WTC11 (cell line): ENCODE measurements at regions not wholly inside any gene's neighbourhood (a gene's known extent, or its start where the extent isn't known, plus 50 kb on each side); places are given as distances from the start of the nearest gene placed in this dataset.

Experiments
- ATAC-seq: fragments of 200-7000 bp; cut with Tn5 transposase; 2 replicates; pipeline ENCODE4 v1.10.0; 2021; ENCODE audit warnings: mild to moderate bottlenecking, moderate library complexity
- CTCF ChIA-PET: fragments of 300-600 bp; sonication (Branson Sonifier 250); formaldehyde crosslinking; loops from one replicate; lab custom pipeline; 2021; ENCODE audit warnings: antibody characterized with exemption; lab: Charles Lee
- POLR2A ChIA-PET: fragments of 350-600 bp; sonication (Branson Sonifier 250); formaldehyde crosslinking; loops from one replicate; lab custom pipeline; 2021; ENCODE audit warnings: antibody characterized with exemption; lab: Charles Lee
- DNase-seq: peaks from one replicate; pipeline ENCODE4 v3.0.0; 2021; ENCODE audit warnings: low spot score
- H3K27ac Mint-ChIP-seq: 2 replicates; pipeline ENCODE4 v1.8.0; 2021; ENCODE audit warnings: mixed read lengths
- H3K27me3 Mint-ChIP-seq: 2 replicates; pipeline ENCODE4 v1.8.0; 2021; ENCODE audit warnings: low read depth, mild to moderate bottlenecking, moderate library complexity, mixed read lengths
- H3K36me3 Mint-ChIP-seq: 2 replicates; pipeline ENCODE4 v1.8.0; 2021; ENCODE audit warnings: mixed read lengths
- H3K4me1 Mint-ChIP-seq: 2 replicates; pipeline ENCODE4 v1.8.0; 2022; ENCODE audit warnings: mixed read lengths
- H3K4me3 Mint-ChIP-seq: 2 replicates; pipeline ENCODE4 v1.8.0; 2021; ENCODE audit warnings: mild to moderate bottlenecking, moderate library complexity, mixed read lengths
- H3K9me3 Mint-ChIP-seq: 2 replicates; pipeline ENCODE4 v1.8.0; 2021; ENCODE audit warnings: mixed read lengths
- ESRRA ChIP-seq: sonication (generic); formaldehyde crosslinking; IDR thresholded peaks from 2 replicates; pipeline ENCODE4 v1.8.1; 2022; ENCODE audit warnings: mild to moderate bottlenecking, missing genetic modification reagents, borderline replicate concordance
- ETV6 ChIP-seq: sonication (generic); formaldehyde crosslinking; IDR thresholded peaks from 2 replicates; pipeline ENCODE4 v1.8.1; 2022; ENCODE audit warnings: mild to moderate bottlenecking, missing genetic modification reagents
- FOXJ3 ChIP-seq: sonication (generic); formaldehyde crosslinking; IDR thresholded peaks from 2 replicates; pipeline ENCODE4 v1.9.0; 2021; ENCODE audit warnings: missing genetic modification reagents, mild to moderate bottlenecking, borderline replicate concordance
- GABPB1 ChIP-seq: sonication (generic); formaldehyde crosslinking; IDR thresholded peaks from 2 replicates; pipeline ENCODE4 v1.8.1; 2023; ENCODE audit warnings: mild to moderate bottlenecking, missing genetic modification reagents
- MLX ChIP-seq: sonication (generic); formaldehyde crosslinking; IDR thresholded peaks from 2 replicates; pipeline ENCODE4 v1.8.1; 2023; ENCODE audit warnings: mild to moderate bottlenecking, missing genetic modification reagents, moderate library complexity
- MXD4 ChIP-seq: fragments of 250-450 bp; sonication (Bioruptor Pico); IDR thresholded peaks from 2 replicates; pipeline ENCODE4 v1.8.0; 2021; ENCODE audit warnings: mild to moderate bottlenecking, moderate library complexity, borderline replicate concordance
- NFYB ChIP-seq: sonication (generic); formaldehyde crosslinking; conservative IDR thresholded peaks from 2 replicates; pipeline ENCODE4 v1.8.0; 2022; ENCODE audit warnings: low read depth, missing genetic modification reagents
- NR2C2 ChIP-seq: sonication (generic); formaldehyde crosslinking; IDR thresholded peaks from 2 replicates; pipeline ENCODE4 v1.8.0; 2022; ENCODE audit warnings: mild to moderate bottlenecking, missing genetic modification reagents
- ZBTB43 ChIP-seq: sonication (generic); formaldehyde crosslinking; IDR thresholded peaks from 2 replicates; pipeline ENCODE4 v1.8.1; 2023; ENCODE audit warnings: mild to moderate bottlenecking, missing genetic modification reagents
- ZNF121 ChIP-seq: sonication (generic); formaldehyde crosslinking; IDR thresholded peaks from 2 replicates; pipeline ENCODE4 v1.8.0; 2023; ENCODE audit warnings: missing genetic modification reagents
- ZNF263 ChIP-seq: sonication (generic); formaldehyde crosslinking; IDR thresholded peaks from 2 replicates; pipeline ENCODE4 v1.8.1; 2022; ENCODE audit warnings: low read depth, mild to moderate bottlenecking, moderate library complexity, missing genetic modification reagents
- TF ChIP-seq, protein P1 (sequence below): sonication (generic); formaldehyde crosslinking; IDR thresholded peaks from 2 replicates; pipeline ENCODE4 v1.8.1; 2022; ENCODE audit warnings: low read depth, mild to moderate bottlenecking, moderate library complexity, missing genetic modification reagents, borderline replicate concordance
- TF ChIP-seq, protein P2 (sequence below): fragments of 200-600 bp; IDR thresholded peaks from 2 replicates; pipeline ENCODE4 v1.8.0; 2022; ENCODE audit warnings: antibody characterized with exemption
- TF ChIP-seq, protein P3 (sequence below): sonication (generic); formaldehyde crosslinking; IDR thresholded peaks from 2 replicates; pipeline ENCODE4 v1.8.0; 2022; ENCODE audit warnings: missing genetic modification reagents
- TF ChIP-seq, protein P4 (sequence below): sonication (generic); formaldehyde crosslinking; IDR thresholded peaks from 2 replicates; pipeline ENCODE4 v1.8.1; 2023; ENCODE audit warnings: mild to moderate bottlenecking, missing genetic modification reagents, moderate library complexity

DNA sequence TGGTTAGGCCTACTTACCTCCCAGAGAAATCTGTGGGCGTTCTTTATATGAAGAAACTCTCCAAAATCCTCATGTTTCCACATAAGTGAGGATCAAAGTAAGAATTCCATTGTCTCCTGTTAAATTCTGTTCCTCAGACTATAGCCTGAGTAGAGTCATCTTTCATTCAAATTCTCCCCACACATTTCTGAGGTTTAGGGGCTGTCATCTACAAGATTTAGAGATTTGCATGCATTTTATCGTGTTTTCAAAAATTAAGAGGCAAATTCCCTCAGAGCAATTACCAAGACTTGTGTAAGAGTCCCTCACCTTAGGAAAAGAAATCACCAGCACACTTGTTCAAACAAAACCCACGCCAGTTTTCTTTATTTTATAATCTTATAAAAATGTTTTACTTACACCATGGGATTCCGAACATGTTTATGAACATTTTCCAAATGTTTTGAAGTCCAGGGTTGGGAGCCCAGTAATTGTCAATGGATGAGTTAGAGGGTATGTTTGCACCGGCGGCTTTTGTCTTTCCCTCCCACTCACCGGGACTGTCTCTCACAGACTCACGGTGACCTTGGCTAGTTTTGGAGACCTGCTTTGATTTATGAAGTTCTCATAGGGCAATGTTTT lies 367.6 kb downstream of the ENC1 start:
- TF ChIP-seq MLX (CRISPR knock-in tag): no peak
- TF ChIP-seq, protein P1, sequence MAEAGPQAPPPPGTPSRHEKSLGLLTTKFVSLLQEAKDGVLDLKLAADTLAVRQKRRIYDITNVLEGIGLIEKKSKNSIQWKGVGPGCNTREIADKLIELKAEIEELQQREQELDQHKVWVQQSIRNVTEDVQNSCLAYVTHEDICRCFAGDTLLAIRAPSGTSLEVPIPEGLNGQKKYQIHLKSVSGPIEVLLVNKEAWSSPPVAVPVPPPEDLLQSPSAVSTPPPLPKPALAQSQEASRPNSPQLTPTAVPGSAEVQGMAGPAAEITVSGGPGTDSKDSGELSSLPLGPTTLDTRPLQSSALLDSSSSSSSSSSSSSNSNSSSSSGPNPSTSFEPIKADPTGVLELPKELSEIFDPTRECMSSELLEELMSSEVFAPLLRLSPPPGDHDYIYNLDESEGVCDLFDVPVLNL: no peak
- TF ChIP-seq FOXJ3 (CRISPR knock-in tag): no peak
- TF ChIP-seq ZBTB43: no peak
- TF ChIP-seq NFYB (CRISPR knock-in tag): no peak
- TF ChIP-seq, protein P2, sequence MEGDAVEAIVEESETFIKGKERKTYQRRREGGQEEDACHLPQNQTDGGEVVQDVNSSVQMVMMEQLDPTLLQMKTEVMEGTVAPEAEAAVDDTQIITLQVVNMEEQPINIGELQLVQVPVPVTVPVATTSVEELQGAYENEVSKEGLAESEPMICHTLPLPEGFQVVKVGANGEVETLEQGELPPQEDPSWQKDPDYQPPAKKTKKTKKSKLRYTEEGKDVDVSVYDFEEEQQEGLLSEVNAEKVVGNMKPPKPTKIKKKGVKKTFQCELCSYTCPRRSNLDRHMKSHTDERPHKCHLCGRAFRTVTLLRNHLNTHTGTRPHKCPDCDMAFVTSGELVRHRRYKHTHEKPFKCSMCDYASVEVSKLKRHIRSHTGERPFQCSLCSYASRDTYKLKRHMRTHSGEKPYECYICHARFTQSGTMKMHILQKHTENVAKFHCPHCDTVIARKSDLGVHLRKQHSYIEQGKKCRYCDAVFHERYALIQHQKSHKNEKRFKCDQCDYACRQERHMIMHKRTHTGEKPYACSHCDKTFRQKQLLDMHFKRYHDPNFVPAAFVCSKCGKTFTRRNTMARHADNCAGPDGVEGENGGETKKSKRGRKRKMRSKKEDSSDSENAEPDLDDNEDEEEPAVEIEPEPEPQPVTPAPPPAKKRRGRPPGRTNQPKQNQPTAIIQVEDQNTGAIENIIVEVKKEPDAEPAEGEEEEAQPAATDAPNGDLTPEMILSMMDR: no peak
- no peak for TF ChIP-seq GABPB1 (CRISPR knock-in tag)
- no peak for TF ChIP-seq MXD4 (CRISPR knock-in tag)
- TF ChIP-seq, protein P3, sequence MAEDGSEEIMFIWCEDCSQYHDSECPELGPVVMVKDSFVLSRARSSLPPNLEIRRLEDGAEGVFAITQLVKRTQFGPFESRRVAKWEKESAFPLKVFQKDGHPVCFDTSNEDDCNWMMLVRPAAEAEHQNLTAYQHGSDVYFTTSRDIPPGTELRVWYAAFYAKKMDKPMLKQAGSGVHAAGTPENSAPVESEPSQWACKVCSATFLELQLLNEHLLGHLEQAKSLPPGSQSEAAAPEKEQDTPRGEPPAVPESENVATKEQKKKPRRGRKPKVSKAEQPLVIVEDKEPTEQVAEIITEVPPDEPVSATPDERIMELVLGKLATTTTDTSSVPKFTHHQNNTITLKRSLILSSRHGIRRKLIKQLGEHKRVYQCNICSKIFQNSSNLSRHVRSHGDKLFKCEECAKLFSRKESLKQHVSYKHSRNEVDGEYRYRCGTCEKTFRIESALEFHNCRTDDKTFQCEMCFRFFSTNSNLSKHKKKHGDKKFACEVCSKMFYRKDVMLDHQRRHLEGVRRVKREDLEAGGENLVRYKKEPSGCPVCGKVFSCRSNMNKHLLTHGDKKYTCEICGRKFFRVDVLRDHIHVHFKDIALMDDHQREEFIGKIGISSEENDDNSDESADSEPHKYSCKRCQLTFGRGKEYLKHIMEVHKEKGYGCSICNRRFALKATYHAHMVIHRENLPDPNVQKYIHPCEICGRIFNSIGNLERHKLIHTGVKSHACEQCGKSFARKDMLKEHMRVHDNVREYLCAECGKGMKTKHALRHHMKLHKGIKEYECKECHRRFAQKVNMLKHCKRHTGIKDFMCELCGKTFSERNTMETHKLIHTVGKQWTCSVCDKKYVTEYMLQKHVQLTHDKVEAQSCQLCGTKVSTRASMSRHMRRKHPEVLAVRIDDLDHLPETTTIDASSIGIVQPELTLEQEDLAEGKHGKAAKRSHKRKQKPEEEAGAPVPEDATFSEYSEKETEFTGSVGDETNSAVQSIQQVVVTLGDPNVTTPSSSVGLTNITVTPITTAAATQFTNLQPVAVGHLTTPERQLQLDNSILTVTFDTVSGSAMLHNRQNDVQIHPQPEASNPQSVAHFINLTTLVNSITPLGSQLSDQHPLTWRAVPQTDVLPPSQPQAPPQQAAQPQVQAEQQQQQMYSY (CRISPR knock-in tag): no peak
- TF ChIP-seq ETV6: no peak
- TF ChIP-seq ESRRA: no peak
- no peak for TF ChIP-seq ZNF121 (CRISPR knock-in tag)
- TF ChIP-seq, protein P4, sequence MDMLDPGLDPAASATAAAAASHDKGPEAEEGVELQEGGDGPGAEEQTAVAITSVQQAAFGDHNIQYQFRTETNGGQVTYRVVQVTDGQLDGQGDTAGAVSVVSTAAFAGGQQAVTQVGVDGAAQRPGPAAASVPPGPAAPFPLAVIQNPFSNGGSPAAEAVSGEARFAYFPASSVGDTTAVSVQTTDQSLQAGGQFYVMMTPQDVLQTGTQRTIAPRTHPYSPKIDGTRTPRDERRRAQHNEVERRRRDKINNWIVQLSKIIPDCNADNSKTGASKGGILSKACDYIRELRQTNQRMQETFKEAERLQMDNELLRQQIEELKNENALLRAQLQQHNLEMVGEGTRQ (CRISPR knock-in tag): no peak
- no peak for TF ChIP-seq NR2C2 (CRISPR knock-in tag)
- TF ChIP-seq ZNF263 (CRISPR knock-in tag): no peak
- POLR2A ChIA-PET: no interaction called here
- Mint-ChIP-seq H3K27me3 (peaks cover 4% of the 10 kb centered on the region), H3K4me3 (no peak overlapping the region), H3K36me3 (no peaks in the 10 kb centered on the region), H3K4me1 (peaks cover 16% of the 10 kb centered on the region), H3K9me3 (no peaks in the 10 kb centered on the region), H3K27ac (no peak overlapping the region)
- CTCF ChIA-PET: no interaction called here
- no peak for ATAC-seq
- no peak for DNase-seq
